ENCODE measurements at regions not wholly inside any gene's neighbourhood (a gene's known extent, or its start where the extent isn't known, plus 50 kb on each side); places are given as distances from the start of the nearest gene placed in this dataset.

- Histone ChIP-seq H3K36me3 (no peaks in the 10 kb centered on the region), H3K27me3 (replicated peaks in 1 of 7) (no peaks in the 10 kb centered on the region), H3K9me3 (peaks cover 5 to 53% (median 27%) of the 10 kb centered on the region in 8 donors), H3K4me3 (no peak overlapping the region), H3K27ac (no peak overlapping the region), H3K4me1 (no peaks in the 10 kb centered on the region)
- intact Hi-C loops (cut with DNase I; ENCODE audit: low total_unique reads) = no loop called here
- DNase-seq = no peak
- TF ChIP-seq POLR2A (IDR thresholded peaks at IDR 0.05) = no peak
Observed at GRCh38 chr1:191284175-191284574, 806.5 kb upstream of the BRINP3 start.

- WGBS, 5 donors = 53 to 76% (median 55%) methylated on average over 4 of the region's 4 CpGs
- no peaks in the 10 kb centered on the region for H3K27me3 ChIP-seq (replicated peaks in 1 of 7)
- peaks cover 0 to 10% (median 0%) of the 10 kb centered on the region in 8 donors for H3K9me3 ChIP-seq
- H3K27ac ChIP-seq = no peak overlapping the region
- no peaks in the 10 kb centered on the region for H3K36me3 ChIP-seq
- no peak for TF ChIP-seq POLR2AphosphoS5 (IDR thresholded peaks at IDR 0.05)
- no peak for TF ChIP-seq POLR2A (IDR thresholded peaks at IDR 0.05)
- TF ChIP-seq CTCF (IDR thresholded peaks at IDR 0.05 in 8 of 11, conservative IDR thresholded peaks at IDR 0.05 in 3 of 11) = no peak
- no peak for DNase-seq
- intact Hi-C loops (cut with DNase I; ENCODE audit: low total_unique reads) = no loop called here
- H3K4me3 ChIP-seq = no peak overlapping the region
- no peaks in the 10 kb centered on the region for H3K4me1 ChIP-seq
Observed at GRCh38 chr1:191290441-191290840, 812.8 kb upstream of the BRINP3 start.

- Histone ChIP-seq H3K27me3 (replicated peaks in 1 of 7) (no peaks in the 10 kb centered on the region), H3K4me1 (no peaks in the 10 kb centered on the region), H3K9me3 (peaks cover 0 to 38% (median 12%) of the 10 kb centered on the region in 8 donors), H3K27ac (no peak overlapping the region), H3K36me3 (no peaks in the 10 kb centered on the region), H3K4me3 (no peak overlapping the region)
- TF ChIP-seq POLR2A (IDR thresholded peaks at IDR 0.05) (no peak), POLR2AphosphoS5 (IDR thresholded peaks at IDR 0.05) (no peak), CTCF (IDR thresholded peaks at IDR 0.05 in 8 of 11, conservative IDR thresholded peaks at IDR 0.05 in 3 of 11) (no peak)
- whole genome bisulfite sequencing, 5 donors = 76 to 97% (median 83%) methylated on average over 1 of the region's 1 CpG
- no peak for DNase-seq
- intact Hi-C loops (cut with DNase I; ENCODE audit: low total_unique reads) = no loop called here
Observed at GRCh38 chr1:191305370-191305769, 827.7 kb upstream of the BRINP3 start.

GRCh38 chr1:191306916-191307315, 829.3 kb upstream of the BRINP3 start:
- no peaks in the 10 kb centered on the region for H3K4me1 ChIP-seq
- H3K27me3 ChIP-seq (replicated peaks in 1 of 7) = no peaks in the 10 kb centered on the region
- H3K27ac ChIP-seq = no peak overlapping the region
- no peak for TF ChIP-seq POLR2A (IDR thresholded peaks at IDR 0.05)
- no peak for TF ChIP-seq POLR2AphosphoS5 (IDR thresholded peaks at IDR 0.05)
- TF ChIP-seq CTCF (IDR thresholded peaks at IDR 0.05 in 8 of 11, conservative IDR thresholded peaks at IDR 0.05 in 3 of 11) = no peak
- peak; percentile 57 for DNase-seq
- intact Hi-C loops (cut with DNase I; ENCODE audit: low total_unique reads) = no loop called here
- H3K4me3 ChIP-seq = no peak overlapping the region
- no peaks in the 10 kb centered on the region for H3K36me3 ChIP-seq
- H3K9me3 ChIP-seq = peaks cover 0 to 28% (median 8%) of the 10 kb centered on the region in 8 donors
- 78 to 92% (median 84%) methylated on average over 4 to 7 of the region's 7 CpGs for WGBS, 5 donors

GRCh38 chr1:191320062-191320461, 838.2 kb upstream of the RGS18 start:
- no peak overlapping the region for H3K27ac ChIP-seq
- H3K4me3 ChIP-seq = no peak overlapping the region
- no peak for TF ChIP-seq POLR2A (IDR thresholded peaks at IDR 0.05)
- no peak for TF ChIP-seq CTCF (IDR thresholded peaks at IDR 0.05 in 8 of 11, conservative IDR thresholded peaks at IDR 0.05 in 3 of 11)
- TF ChIP-seq POLR2AphosphoS5 (IDR thresholded peaks at IDR 0.05) = no peak
- intact Hi-C loops (cut with DNase I; ENCODE audit: low total_unique reads) = no loop called here
- no peak for DNase-seq
- H3K4me1 ChIP-seq = no peaks in the 10 kb centered on the region
- peaks cover 0 to 6% (median 0%) of the 10 kb centered on the region in 8 donors for H3K9me3 ChIP-seq
- 47 to 74% (median 58%) methylated on average over 2 of the region's 2 CpGs for WGBS, 5 donors
- H3K36me3 ChIP-seq = no peaks in the 10 kb centered on the region
- no peaks in the 10 kb centered on the region for H3K27me3 ChIP-seq (replicated peaks in 1 of 7)
